ENCODE measurements at regions not wholly inside any gene's neighbourhood (a gene's known extent, or its start where the extent isn't known, plus 50 kb on each side); places are given as distances from the start of the nearest gene placed in this dataset.

GRCh38 chr4:15343581-15343980 lies 84.3 kb upstream of the C1QTNF7 start:
- no peak for DNase-seq (ENCODE audit: insufficient read length, low spot score, missing footprints)
- no peaks in the 10 kb centered on the region for H3K4me1 ChIP-seq (ENCODE audit: insufficient read depth, low read length)
- TF ChIP-seq CTCF (IDR thresholded peaks at IDR 0.05; ENCODE audit: extremely low read depth, low read depth, low read length): no peak
- H3K27ac ChIP-seq (ENCODE audit: low read depth, low read length): no peak overlapping the region
- no peaks in the 10 kb centered on the region for H3K9me3 ChIP-seq (ENCODE audit: low read depth, low read length)
- peaks cover 9% of the 10 kb centered on the region for H3K27me3 ChIP-seq (ENCODE audit: insufficient read depth, low read length)
- H2AFZ ChIP-seq (ENCODE audit: low read length): no peak overlapping the region
- H4K20me1 ChIP-seq (ENCODE audit: insufficient read depth, low read length): no peaks in the 10 kb centered on the region
- H3K4me3 ChIP-seq (ENCODE audit: insufficient read depth, low read length): no peak overlapping the region
- H3K4me2 ChIP-seq (ENCODE audit: insufficient read depth, low read length): no peak overlapping the region
- no peaks in the 10 kb centered on the region for H3K79me2 ChIP-seq (ENCODE audit: insufficient read depth, low read length)
- H3K36me3 ChIP-seq (ENCODE audit: insufficient read depth, low read length): no peaks in the 10 kb centered on the region

GRCh38 chr4:15344041-15344440 lies 83.8 kb upstream of the C1QTNF7 start:
- H3K79me2 ChIP-seq (ENCODE audit: insufficient read depth, low read length): no peaks in the 10 kb centered on the region
- no peaks in the 10 kb centered on the region for H3K9me3 ChIP-seq (ENCODE audit: low read depth, low read length)
- TF ChIP-seq CTCF (IDR thresholded peaks at IDR 0.05; ENCODE audit: extremely low read depth, low read depth, low read length): no peak
- peaks cover 13% of the 10 kb centered on the region for H3K27me3 ChIP-seq (ENCODE audit: insufficient read depth, low read length)
- no peak overlapping the region for H2AFZ ChIP-seq (ENCODE audit: low read length)
- DNase-seq (ENCODE audit: insufficient read length, low spot score, missing footprints): no peak
- no peak overlapping the region for H3K4me3 ChIP-seq (ENCODE audit: insufficient read depth, low read length)
- no peak overlapping the region for H3K27ac ChIP-seq (ENCODE audit: low read depth, low read length)
- no peaks in the 10 kb centered on the region for H3K36me3 ChIP-seq (ENCODE audit: insufficient read depth, low read length)
- no peak overlapping the region for H3K4me2 ChIP-seq (ENCODE audit: insufficient read depth, low read length)
- H3K4me1 ChIP-seq (ENCODE audit: insufficient read depth, low read length): no peaks in the 10 kb centered on the region
- no peaks in the 10 kb centered on the region for H4K20me1 ChIP-seq (ENCODE audit: insufficient read depth, low read length)

- H2AFZ ChIP-seq (ENCODE audit: low read length): no peak overlapping the region
- H3K27me3 ChIP-seq (ENCODE audit: insufficient read depth, low read length): peaks cover 10% of the 10 kb centered on the region
- no peaks in the 10 kb centered on the region for H3K79me2 ChIP-seq (ENCODE audit: insufficient read depth, low read length)
- H3K36me3 ChIP-seq (ENCODE audit: insufficient read depth, low read length): no peaks in the 10 kb centered on the region
- no peaks in the 10 kb centered on the region for H3K9me3 ChIP-seq (ENCODE audit: low read depth, low read length)
- no peaks in the 10 kb centered on the region for H4K20me1 ChIP-seq (ENCODE audit: insufficient read depth, low read length)
- DNase-seq (ENCODE audit: insufficient read length, low spot score, missing footprints): no peak
- no peak overlapping the region for H3K4me2 ChIP-seq (ENCODE audit: insufficient read depth, low read length)
- no peak overlapping the region for H3K4me3 ChIP-seq (ENCODE audit: insufficient read depth, low read length)
- H3K27ac ChIP-seq (ENCODE audit: low read depth, low read length): no peak overlapping the region
- no peak for TF ChIP-seq CTCF (IDR thresholded peaks at IDR 0.05; ENCODE audit: extremely low read depth, low read depth, low read length)
- H3K4me1 ChIP-seq (ENCODE audit: insufficient read depth, low read length): no peaks in the 10 kb centered on the region
Measured at GRCh38 chr4:15345134-15345533, 82.7 kb upstream of the C1QTNF7 start.

- peaks cover 20% of the 10 kb centered on the region for H3K27me3 ChIP-seq (ENCODE audit: insufficient read depth, low read length)
- H3K36me3 ChIP-seq (ENCODE audit: insufficient read depth, low read length): no peaks in the 10 kb centered on the region
- H3K4me1 ChIP-seq (ENCODE audit: insufficient read depth, low read length): no peaks in the 10 kb centered on the region
- H3K4me2 ChIP-seq (ENCODE audit: insufficient read depth, low read length): no peak overlapping the region
- H3K79me2 ChIP-seq (ENCODE audit: insufficient read depth, low read length): no peaks in the 10 kb centered on the region
- no peak overlapping the region for H2AFZ ChIP-seq (ENCODE audit: low read length)
- no peaks in the 10 kb centered on the region for H3K9me3 ChIP-seq (ENCODE audit: low read depth, low read length)
- H3K27ac ChIP-seq (ENCODE audit: low read depth, low read length): no peak overlapping the region
- no peak for TF ChIP-seq CTCF (IDR thresholded peaks at IDR 0.05; ENCODE audit: extremely low read depth, low read depth, low read length)
- no peaks in the 10 kb centered on the region for H4K20me1 ChIP-seq (ENCODE audit: insufficient read depth, low read length)
- H3K4me3 ChIP-seq (ENCODE audit: insufficient read depth, low read length): no peak overlapping the region
- no peak for DNase-seq (ENCODE audit: insufficient read length, low spot score, missing footprints)
Measured at GRCh38 chr4:15348236-15348635, 79.6 kb upstream of the C1QTNF7 start.
